GM11168 (cell line): ENCODE measurements at regions not wholly inside any gene's neighbourhood (a gene's known extent, or its start where the extent isn't known, plus 50 kb on each side); places are given as distances from the start of the nearest gene placed in this dataset.
"Not testable (repeated sequence)": the region's sequence is repeated elsewhere in the genome, so short reads cannot be mapped to it uniquely, and the experiment has no call there.

Experiments used
- in situ Hi-C: fragments of 300-500 bp; cut with MboI; formaldehyde crosslinking; loops from one replicate; pipeline ENCODE4 v1.12.0; 2022; ENCODE audit warnings: low sequenced_read_pairs; ENCODE audit not compliant: unreplicated experiment

GRCh38 chr20:43404878-43405277, 52.8 kb upstream of the SRSF6 start:
- in situ Hi-C loops, result loop anchor here (25.0 kb wide), 2 partner anchors 868 to 1668 kb away; no protein-coding TSS in a partner anchor

DNA sequence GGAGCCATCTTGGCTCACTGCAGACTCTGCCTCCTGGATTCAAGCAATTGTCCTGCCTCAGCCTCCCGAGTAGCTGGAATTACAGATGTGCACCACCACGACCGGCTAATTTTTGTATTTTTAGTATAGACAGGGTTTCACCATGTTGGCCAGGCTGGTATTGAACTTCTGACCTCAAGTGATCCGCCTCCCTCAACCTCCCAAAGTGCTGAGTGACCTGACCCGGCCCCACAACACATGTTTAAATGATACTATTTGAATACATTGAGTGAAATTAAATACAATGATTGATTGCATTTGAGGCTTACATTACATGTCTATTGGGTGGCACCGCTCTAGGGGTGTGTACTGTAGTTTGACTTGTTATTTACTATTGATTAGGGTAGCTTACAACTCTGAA, 56.8 kb upstream of the SRSF6 start:
- in situ Hi-C loops, result loop anchor here (25.0 kb wide), 2 partner anchors 864 to 1664 kb away; no protein-coding TSS in a partner anchor

GRCh38 chr20:43398676-43399324, 58.9 kb upstream of the SRSF6 start:
- in situ Hi-C loops, result no loop called here

- in situ Hi-C loops, result no loop called here
These were observed 60.5 kb upstream of the SRSF6 start for GRCh38 chr20:43397147-43397546.

- in situ Hi-C loops, result no loop called here
These were observed 64.6 kb upstream of the SRSF6 start for GRCh38 chr20:43393052-43393451.

- in situ Hi-C loops, result no loop called here
These were observed 65.1 kb upstream of the SRSF6 start for GRCh38 chr20:43392561-43392960.

GRCh38 chr20:43389839-43390626, 67.7 kb upstream of the SRSF6 start:
- in situ Hi-C loops, result no loop called here

DNA sequence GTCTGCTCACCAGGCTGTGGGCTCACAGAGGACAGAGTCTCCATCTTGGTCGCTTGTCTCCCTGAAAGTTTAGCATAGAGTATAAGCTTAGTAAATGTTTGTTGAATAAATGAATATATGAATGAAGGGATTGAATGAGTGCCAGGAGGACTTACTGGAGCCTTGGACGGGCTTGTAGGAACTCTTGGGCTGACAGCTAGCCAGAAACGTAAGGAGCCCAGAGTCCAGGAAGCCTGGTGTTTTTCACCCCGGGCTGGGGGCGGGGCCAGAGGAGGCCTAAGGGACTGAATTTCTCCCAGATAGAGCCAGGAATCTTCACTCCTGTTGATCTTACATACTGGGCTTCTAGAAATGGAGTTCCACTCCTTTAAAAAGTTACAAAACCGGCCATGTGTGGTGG, 68.5 kb upstream of the SRSF6 start:
- in situ Hi-C loops, result no loop called here

- in situ Hi-C loops, result no loop called here
These were observed 69.3 kb upstream of the SRSF6 start for GRCh38 chr20:43388268-43389002.

GRCh38 chr20:43387737-43388136, 70.0 kb upstream of the SRSF6 start:
- in situ Hi-C loops, result no loop called here

- in situ Hi-C loops, result no loop called here
These were observed 70.8 kb upstream of the SRSF6 start for GRCh38 chr20:43386878-43387277.

GRCh38 chr20:43385914-43386313, 71.8 kb upstream of the SRSF6 start:
- in situ Hi-C loops, result no loop called here

DNA sequence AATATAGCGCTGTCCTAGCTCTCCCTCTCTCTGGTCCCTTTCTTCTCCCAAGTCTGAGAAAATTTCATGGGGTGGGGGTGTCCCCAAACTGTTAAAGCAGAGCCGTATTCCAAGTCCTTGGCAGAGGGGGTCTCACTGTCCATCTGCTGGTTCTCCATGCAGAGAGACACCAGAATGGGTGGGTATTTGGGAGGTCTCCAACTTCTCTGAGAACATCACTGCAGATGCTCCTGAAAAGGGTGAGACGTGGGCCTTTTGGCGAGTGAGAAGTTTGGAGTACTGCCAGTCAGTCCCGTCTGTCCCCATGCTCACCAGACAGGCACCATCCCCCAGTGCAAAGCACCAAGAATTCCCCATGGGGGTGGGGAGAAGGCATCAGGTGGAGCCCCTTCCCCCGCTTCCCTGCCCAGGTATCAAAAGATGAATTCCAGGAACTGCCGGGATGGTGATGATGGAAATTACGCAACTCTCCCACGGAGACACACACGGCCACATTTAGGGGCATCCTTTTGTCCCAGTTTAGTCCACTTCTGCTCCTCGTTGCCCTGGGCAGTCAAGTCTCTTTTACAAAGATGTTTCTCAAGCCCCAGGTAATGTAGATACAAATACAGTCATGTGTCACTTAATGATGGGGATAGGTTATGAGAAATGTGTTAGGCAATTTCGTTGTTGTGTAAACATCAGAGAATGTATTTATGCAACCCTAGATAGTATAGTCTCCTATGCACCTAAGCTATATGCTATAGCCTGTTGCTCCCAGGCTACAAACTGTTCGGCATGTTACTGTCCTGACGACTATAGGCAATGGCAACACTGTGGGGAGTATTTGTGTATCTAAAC, 73.4 kb upstream of the SRSF6 start:
- in situ Hi-C loops, result no loop called here

- in situ Hi-C loops, result no loop called here
These were observed 74.5 kb upstream of the SRSF6 start for GRCh38 chr20:43383026-43383795.

DNA sequence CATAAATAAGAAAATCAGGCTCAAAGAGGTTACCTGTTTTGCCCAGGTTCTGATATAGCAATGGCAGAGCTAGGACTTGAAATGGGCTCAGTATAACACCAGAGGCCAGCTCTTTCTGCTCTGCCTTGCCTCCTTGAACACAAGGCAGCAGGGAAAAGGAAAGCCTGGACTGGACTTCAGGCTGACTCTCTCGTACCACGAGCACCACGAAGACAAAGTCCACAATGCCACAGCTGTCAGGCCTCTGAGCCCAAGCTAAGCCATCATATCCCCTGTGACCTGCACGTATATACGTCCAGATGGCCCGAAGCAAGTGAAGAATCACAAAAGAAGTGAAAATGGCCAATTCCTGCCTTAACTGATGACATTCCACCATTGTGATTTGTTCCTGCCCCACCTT, 75.6 kb upstream of the SRSF6 start:
- in situ Hi-C loops, result not testable (repeated sequence)

DNA sequence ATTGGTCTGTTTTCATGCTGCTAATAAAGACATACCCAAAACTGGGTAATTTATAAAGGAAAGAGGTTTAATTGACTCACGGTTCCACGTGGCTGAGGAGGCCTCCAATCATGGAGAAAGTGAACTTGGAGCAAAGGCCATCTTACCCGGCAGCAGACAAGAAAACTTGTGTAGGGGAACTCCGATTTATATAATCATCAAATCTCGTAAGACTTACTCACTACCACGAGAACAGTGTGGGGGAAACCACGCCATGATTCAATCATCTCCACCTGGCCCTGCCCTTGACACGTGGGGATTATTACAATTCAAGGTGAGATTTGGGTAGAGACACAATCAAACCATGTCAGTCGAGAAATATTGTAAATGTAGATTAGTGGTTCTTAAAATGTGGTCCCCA, 76.2 kb upstream of the SRSF6 start:
- in situ Hi-C loops, result not testable (repeated sequence)

DNA sequence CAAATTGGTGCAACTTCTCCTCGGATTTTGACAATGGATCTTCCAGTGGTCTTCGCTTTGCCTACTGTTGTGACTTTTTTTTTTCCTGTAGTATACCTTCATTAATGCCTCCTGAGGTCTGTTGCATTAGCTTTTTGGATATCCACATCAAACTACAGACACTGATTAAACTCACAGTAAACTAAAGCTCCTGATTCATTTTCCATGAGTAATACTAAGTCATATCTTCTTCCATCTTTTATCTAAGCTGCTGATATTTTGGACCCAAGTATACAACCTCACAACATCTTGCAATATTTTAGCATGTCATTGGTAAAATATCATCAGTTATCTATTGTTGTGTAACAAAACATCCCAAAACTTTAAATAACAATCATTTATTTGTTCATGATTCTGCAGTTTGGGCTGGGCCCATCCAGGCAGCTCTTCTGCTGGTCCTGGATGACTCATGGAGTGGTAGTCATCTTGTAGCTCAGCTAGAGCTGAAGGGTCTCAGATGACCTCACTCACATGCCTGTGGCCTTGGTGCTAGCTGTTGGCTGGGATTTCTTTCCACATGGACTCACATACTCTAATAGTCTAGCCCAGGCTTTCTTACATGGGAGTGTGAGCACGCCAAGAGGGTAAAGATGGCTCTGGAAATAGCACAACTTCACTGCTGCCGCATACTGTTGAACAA, 78.3 kb upstream of the SRSF6 start:
- in situ Hi-C loops, result no loop called here

DNA sequence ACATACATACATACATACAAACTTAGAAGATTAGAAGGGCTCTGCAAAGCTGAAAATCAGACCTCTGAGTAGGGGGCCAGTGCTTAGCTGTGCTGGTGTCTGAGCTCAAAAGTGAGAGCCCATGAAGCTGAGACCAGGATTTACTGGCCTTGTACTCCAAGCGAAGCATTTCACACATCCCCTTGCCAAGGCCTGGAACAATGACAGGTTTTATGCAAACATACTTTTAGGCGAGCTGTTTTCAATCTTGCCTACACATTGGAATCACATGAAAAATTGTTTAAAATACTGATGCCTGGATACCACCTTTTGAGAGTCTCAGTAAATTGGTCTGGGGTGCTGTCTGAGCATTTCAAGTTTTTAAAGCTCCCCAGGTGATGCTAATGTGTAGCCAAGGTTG, 80.9 kb upstream of the SRSF6 start:
- in situ Hi-C loops, result no loop called here

DNA sequence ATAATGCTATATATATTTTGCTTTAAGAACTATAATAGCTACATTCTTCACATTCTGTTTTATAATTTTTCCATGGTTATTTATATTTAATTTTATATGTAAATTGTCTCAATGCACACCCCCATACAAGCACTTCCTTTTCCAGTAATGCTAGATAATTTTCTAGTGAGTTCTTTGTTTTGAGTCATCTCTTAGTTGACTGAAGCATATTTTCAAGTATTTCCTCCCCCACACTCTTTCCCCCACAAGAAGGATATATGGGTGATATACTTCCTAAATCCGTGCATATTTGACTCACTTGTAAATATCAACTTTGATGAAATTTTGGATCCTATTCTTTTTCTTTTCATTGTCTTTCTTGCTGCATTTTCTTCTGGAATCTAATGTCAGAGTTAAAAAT, 82.1 kb upstream of the SRSF6 start:
- in situ Hi-C loops, result no loop called here
